NT2/D1 (cell line): ENCODE measurements at regions not wholly inside any gene's neighbourhood (a gene's known extent, or its start where the extent isn't known, plus 50 kb on each side); places are given as distances from the start of the nearest gene placed in this dataset.

Experiments
- SUZ12 ChIP-seq: IDR thresholded peaks from 2 replicates; pipeline ENCODE4 v1.6.1; 2011; ENCODE audit not compliant: insufficient read length, insufficient read depth; ENCODE audit errors: extremely low read depth
- YY1 ChIP-seq: IDR thresholded peaks from 2 replicates; pipeline ENCODE4 v1.6.1; 2011; ENCODE audit not compliant: insufficient read length, insufficient read depth
- ZNF274 ChIP-seq: IDR thresholded peaks from 2 replicates; pipeline ENCODE4 v1.6.1; 2011; ENCODE audit warnings: mild to moderate bottlenecking, low read depth, low read length

DNA sequence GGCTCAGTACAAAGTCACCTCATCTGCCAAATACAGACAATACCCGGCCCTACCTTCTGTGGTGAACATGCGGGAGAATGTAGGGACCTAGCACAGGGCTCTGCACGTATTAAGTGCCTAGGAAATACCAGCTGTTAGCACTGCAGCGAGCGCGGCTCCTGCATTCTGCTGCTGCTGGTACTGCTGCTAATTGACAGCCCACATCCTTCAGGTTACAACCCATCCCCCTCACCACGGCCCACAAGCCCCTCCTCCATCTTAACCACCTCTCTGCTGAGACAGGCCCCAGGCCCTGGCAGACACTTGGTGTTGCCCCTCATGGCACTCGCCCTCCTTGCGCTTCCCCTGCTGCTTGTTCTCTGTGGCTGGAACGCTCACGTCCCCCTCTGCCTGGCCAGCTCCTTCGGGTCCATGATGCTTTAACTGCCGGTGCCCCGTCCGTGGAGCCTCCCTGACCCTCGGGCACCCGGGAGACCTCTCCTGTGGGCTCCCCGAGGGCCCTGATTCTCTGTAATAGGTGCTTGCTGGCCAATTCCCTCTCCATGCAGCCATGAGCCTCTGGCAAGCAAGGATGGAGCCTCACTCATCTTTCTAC is 53.3 kb upstream of the LOXL4 start:
- TF ChIP-seq ZNF274 = no peak
- no peak for TF ChIP-seq SUZ12
- TF ChIP-seq YY1 = no peak
